ENCODE measurements at regions not wholly inside any gene's neighbourhood (a gene's known extent, or its start where the extent isn't known, plus 50 kb on each side); places are given as distances from the start of the nearest gene placed in this dataset.
"Not testable (repeated sequence)": the region's sequence is repeated elsewhere in the genome, so short reads cannot be mapped to it uniquely, and the experiment has no call there.

DNA sequence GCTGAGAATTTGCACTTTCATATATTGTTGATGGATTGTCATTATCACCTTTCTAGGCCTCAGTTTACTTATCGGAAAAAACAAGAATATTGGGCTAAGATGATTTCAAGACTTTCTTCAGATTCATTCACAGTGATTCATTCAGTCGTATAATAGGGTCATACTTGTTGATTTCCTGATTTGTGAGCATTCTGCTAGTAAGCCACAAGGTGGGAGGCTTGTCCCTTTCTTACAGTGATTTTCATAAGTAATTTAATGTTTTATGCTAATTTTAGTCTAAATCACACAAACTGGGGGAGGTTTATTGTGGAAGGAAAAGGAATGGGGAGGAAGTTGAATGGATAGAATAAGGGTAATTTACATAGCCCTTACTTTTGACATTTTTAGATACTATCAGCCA lies 126.8 kb upstream of the GOLGA6L4 start:
- Histone ChIP-seq H3K4me3 (no peak overlapping the region), H3K9me3 (no peaks in the 10 kb centered on the region), H3K27me3 (no peaks in the 10 kb centered on the region), H3K36me3 (no peaks in the 10 kb centered on the region), H3K4me1 (no peaks in the 10 kb centered on the region), H3K27ac (no peak overlapping the region)
- TF ChIP-seq, protein P1, sequence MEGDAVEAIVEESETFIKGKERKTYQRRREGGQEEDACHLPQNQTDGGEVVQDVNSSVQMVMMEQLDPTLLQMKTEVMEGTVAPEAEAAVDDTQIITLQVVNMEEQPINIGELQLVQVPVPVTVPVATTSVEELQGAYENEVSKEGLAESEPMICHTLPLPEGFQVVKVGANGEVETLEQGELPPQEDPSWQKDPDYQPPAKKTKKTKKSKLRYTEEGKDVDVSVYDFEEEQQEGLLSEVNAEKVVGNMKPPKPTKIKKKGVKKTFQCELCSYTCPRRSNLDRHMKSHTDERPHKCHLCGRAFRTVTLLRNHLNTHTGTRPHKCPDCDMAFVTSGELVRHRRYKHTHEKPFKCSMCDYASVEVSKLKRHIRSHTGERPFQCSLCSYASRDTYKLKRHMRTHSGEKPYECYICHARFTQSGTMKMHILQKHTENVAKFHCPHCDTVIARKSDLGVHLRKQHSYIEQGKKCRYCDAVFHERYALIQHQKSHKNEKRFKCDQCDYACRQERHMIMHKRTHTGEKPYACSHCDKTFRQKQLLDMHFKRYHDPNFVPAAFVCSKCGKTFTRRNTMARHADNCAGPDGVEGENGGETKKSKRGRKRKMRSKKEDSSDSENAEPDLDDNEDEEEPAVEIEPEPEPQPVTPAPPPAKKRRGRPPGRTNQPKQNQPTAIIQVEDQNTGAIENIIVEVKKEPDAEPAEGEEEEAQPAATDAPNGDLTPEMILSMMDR (IDR thresholded peaks at IDR 0.05), result no peak
- intact Hi-C loops (cut with DNase I; ENCODE audit: low total_unique reads), result no loop called here
- no peak for DNase-seq

GRCh38 chr15:84111575-84111974 lies 124.0 kb upstream of the GOLGA6L4 start:
- no peaks in the 10 kb centered on the region for H3K27me3 ChIP-seq
- TF ChIP-seq POLR2A (IDR thresholded peaks at IDR 0.05), result no peak
- TF ChIP-seq, protein P1 (IDR thresholded peaks at IDR 0.05), result no peak
- no peak for DNase-seq
- no peaks in the 10 kb centered on the region for H3K4me1 ChIP-seq
- intact Hi-C loops (cut with DNase I; ENCODE audit: low total_unique reads), result no loop called here
- no peaks in the 10 kb centered on the region for H3K9me3 ChIP-seq
- H3K27ac ChIP-seq, result no peak overlapping the region
- no peak overlapping the region for H3K4me3 ChIP-seq
- no peaks in the 10 kb centered on the region for H3K36me3 ChIP-seq

- intact Hi-C loops (cut with DNase I; ENCODE audit: low total_unique reads), result no loop called here
These were observed 123.5 kb upstream of the GOLGA6L4 start for GRCh38 chr15:84112025-84112424.

GRCh38 chr15:84113919-84114318 lies 121.7 kb upstream of the GOLGA6L4 start:
- Histone ChIP-seq H3K36me3 (no peaks in the 10 kb centered on the region), H3K27me3 (no peaks in the 10 kb centered on the region), H3K27ac (no peak overlapping the region), H3K4me3 (no peak overlapping the region), H3K9me3 (no peaks in the 10 kb centered on the region), H3K4me1 (no peaks in the 10 kb centered on the region)
- TF ChIP-seq, protein P1 (IDR thresholded peaks at IDR 0.05), result no peak
- no peak for TF ChIP-seq POLR2A (IDR thresholded peaks at IDR 0.05)
- intact Hi-C loops (cut with DNase I; ENCODE audit: low total_unique reads), result no loop called here
- no peak for DNase-seq

More at GRCh38 chr15:84112025-84112424, 123.5 kb upstream of the GOLGA6L4 start:
- no peak for TF ChIP-seq POLR2A (IDR thresholded peaks at IDR 0.05)
- TF ChIP-seq, protein P1 (IDR thresholded peaks at IDR 0.05), result no peak
- Histone ChIP-seq H3K4me1 (no peaks in the 10 kb centered on the region), H3K9me3 (no peaks in the 10 kb centered on the region), H3K36me3 (no peaks in the 10 kb centered on the region), H3K27me3 (no peaks in the 10 kb centered on the region), H3K27ac (no peak overlapping the region), H3K4me3 (no peak overlapping the region)
- no peak for DNase-seq

- H3K4me3 ChIP-seq; H3K36me3 ChIP-seq; H3K27me3 ChIP-seq; H3K4me1 ChIP-seq; H3K9me3 ChIP-seq; intact Hi-C loops (cut with DNase I; ENCODE audit: low total_unique reads); DNase-seq; H3K27ac ChIP-seq: not testable (repeated sequence)
These were observed 120.9 kb upstream of the GOLGA6L4 start for GRCh38 chr15:84114680-84115079.

- H3K36me3 ChIP-seq; H3K4me1 ChIP-seq; H3K27me3 ChIP-seq; intact Hi-C loops (cut with DNase I; ENCODE audit: low total_unique reads); H3K4me3 ChIP-seq; H3K27ac ChIP-seq; H3K9me3 ChIP-seq; DNase-seq: not testable (repeated sequence)
These were observed 116.2 kb upstream of the GOLGA6L4 start for GRCh38 chr15:84119351-84119750.

GRCh38 chr15:84120903-84121302 lies 114.7 kb upstream of the GOLGA6L4 start:
- H3K4me1 ChIP-seq; DNase-seq; H3K27ac ChIP-seq; H3K4me3 ChIP-seq; H3K27me3 ChIP-seq; H3K9me3 ChIP-seq; H3K36me3 ChIP-seq; intact Hi-C loops (cut with DNase I; ENCODE audit: low total_unique reads): not testable (repeated sequence)

DNA sequence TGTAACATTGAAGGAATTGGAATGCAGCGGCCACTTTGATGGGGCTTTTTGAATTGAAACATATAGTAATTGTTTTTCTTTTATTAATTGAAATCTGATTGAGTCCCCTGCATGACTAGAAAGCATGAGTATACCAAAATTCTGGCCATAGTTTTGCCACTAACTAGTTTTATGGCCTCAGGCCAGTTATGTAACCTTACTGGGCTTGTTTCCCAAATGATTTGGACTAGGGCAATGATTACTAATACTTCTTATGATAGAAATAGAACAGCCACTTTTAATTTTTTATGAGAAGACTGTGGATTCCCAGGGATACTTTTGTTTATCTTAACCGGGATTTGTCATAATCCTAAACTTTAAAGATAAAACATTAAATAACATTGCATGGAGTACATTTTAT lies 106.9 kb upstream of the GOLGA6L4 start:
- DNase-seq; H3K36me3 ChIP-seq; H3K27me3 ChIP-seq; H3K9me3 ChIP-seq; H3K4me1 ChIP-seq; H3K27ac ChIP-seq; H3K4me3 ChIP-seq; intact Hi-C loops (cut with DNase I; ENCODE audit: low total_unique reads): not testable (repeated sequence)

DNA sequence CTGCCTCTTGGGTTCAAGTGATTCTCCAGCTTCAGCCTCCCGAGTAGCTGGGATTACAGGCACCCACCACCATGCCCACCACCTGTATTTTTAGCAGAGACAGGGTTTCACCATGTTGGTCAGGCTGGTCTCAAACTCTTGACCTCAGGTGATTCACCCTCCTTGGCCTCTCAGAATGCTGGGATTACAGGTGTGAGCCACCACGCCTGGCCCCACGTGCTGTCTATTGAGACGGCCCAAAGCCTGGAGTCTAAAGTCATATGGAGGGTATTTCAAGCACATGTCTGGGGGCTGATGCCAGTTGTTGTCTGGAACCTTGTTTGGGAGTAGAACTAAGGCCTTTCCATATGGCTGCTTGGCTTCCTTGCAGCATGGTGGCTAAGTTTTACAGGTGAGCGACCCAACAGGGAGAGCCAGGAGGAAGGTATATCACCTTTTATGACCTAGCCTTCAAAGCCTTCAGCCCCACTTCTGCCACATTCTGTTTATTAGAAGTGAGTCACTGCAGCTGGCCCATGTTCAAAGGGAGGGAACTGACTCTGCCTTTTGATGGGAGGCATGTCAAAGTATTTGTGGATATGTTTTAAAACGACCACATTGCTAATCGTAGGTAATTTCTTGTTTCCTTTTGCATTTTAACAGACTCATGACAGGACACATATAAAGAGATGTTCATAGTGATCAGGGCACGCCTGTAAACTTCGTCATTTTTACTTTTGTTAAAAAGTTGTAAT lies 105.3 kb upstream of the GOLGA6L4 start:
- H3K4me3 ChIP-seq; intact Hi-C loops (cut with DNase I; ENCODE audit: low total_unique reads); DNase-seq; H3K9me3 ChIP-seq; H3K27ac ChIP-seq; H3K27me3 ChIP-seq; H3K36me3 ChIP-seq; H3K4me1 ChIP-seq: not testable (repeated sequence)

All from uterus (tissue), 3 donors.